ENCODE measurements at regions not wholly inside any gene's neighbourhood (a gene's known extent, or its start where the extent isn't known, plus 50 kb on each side); places are given as distances from the start of the nearest gene placed in this dataset.

- no peak for TF ChIP-seq REST (IDR thresholded peaks at IDR 0.05; ENCODE audit: insufficient read depth in 1 of 2, low read depth in 2 of 2, low read length in 2 of 2)
- TF ChIP-seq TAF1 (IDR thresholded peaks at IDR 0.05; ENCODE audit: borderline replicate concordance, insufficient read depth, low read length), result no peak
- no peak for TF ChIP-seq SIN3A (IDR thresholded peaks at IDR 0.05; ENCODE audit: borderline replicate concordance, insufficient read depth, low read length)
- TF ChIP-seq FOXP2 (optimal IDR thresholded peaks at IDR 0.05; ENCODE audit: borderline replicate concordance, extremely low read depth, extremely low read length, insufficient read depth), result no peak
- TF ChIP-seq POLR2AphosphoS5 (IDR thresholded peaks at IDR 0.05; ENCODE audit: low read depth, low read length), result no peak
These were observed 971.1 kb upstream of the HS3ST1 start for GRCh38 chr4:12399781-12400180.

- TF ChIP-seq TAF1 (IDR thresholded peaks at IDR 0.05; ENCODE audit: borderline replicate concordance, insufficient read depth, low read length) (no peak), FOXP2 (optimal IDR thresholded peaks at IDR 0.05; ENCODE audit: borderline replicate concordance, extremely low read depth, extremely low read length, insufficient read depth) (no peak), REST (IDR thresholded peaks at IDR 0.05; ENCODE audit: insufficient read depth in 1 of 2, low read depth in 2 of 2, low read length in 2 of 2) (no peak), POLR2AphosphoS5 (IDR thresholded peaks at IDR 0.05; ENCODE audit: low read depth, low read length) (no peak)
These were observed 965.1 kb upstream of the HS3ST1 start for GRCh38 chr4:12393631-12394262.

GRCh38 chr4:12389604-12390003 is 960.9 kb upstream of the HS3ST1 start:
- TF ChIP-seq REST (IDR thresholded peaks at IDR 0.05; ENCODE audit: insufficient read depth in 1 of 2, low read depth in 2 of 2, low read length in 2 of 2), result no peak
- no peak for TF ChIP-seq SIN3A (IDR thresholded peaks at IDR 0.05; ENCODE audit: borderline replicate concordance, insufficient read depth, low read length)
- no peak for TF ChIP-seq TAF1 (IDR thresholded peaks at IDR 0.05; ENCODE audit: borderline replicate concordance, insufficient read depth, low read length)
- no peak for TF ChIP-seq POLR2AphosphoS5 (IDR thresholded peaks at IDR 0.05; ENCODE audit: low read depth, low read length)
- no peak for TF ChIP-seq FOXP2 (optimal IDR thresholded peaks at IDR 0.05; ENCODE audit: borderline replicate concordance, extremely low read depth, extremely low read length, insufficient read depth)

- TF ChIP-seq TAF1 (IDR thresholded peaks at IDR 0.05; ENCODE audit: borderline replicate concordance, insufficient read depth, low read length) (no peak), POLR2AphosphoS5 (IDR thresholded peaks at IDR 0.05; ENCODE audit: low read depth, low read length) (no peak), REST (IDR thresholded peaks at IDR 0.05; ENCODE audit: insufficient read depth in 1 of 2, low read depth in 2 of 2, low read length in 2 of 2) (no peak), FOXP2 (optimal IDR thresholded peaks at IDR 0.05; ENCODE audit: borderline replicate concordance, extremely low read depth, extremely low read length, insufficient read depth) (no peak), SIN3A (IDR thresholded peaks at IDR 0.05; ENCODE audit: borderline replicate concordance, insufficient read depth, low read length) (no peak)
These were observed 953.9 kb upstream of the HS3ST1 start for GRCh38 chr4:12382567-12382966.

- TF ChIP-seq SIN3A (IDR thresholded peaks at IDR 0.05; ENCODE audit: borderline replicate concordance, insufficient read depth, low read length), result no peak
- TF ChIP-seq POLR2AphosphoS5 (IDR thresholded peaks at IDR 0.05; ENCODE audit: low read depth, low read length), result no peak
- TF ChIP-seq TAF1 (IDR thresholded peaks at IDR 0.05; ENCODE audit: borderline replicate concordance, insufficient read depth, low read length), result no peak
- TF ChIP-seq FOXP2 (optimal IDR thresholded peaks at IDR 0.05; ENCODE audit: borderline replicate concordance, extremely low read depth, extremely low read length, insufficient read depth), result no peak
- TF ChIP-seq REST (IDR thresholded peaks at IDR 0.05; ENCODE audit: insufficient read depth in 1 of 2, low read depth in 2 of 2, low read length in 2 of 2), result no peak
These were observed 950.5 kb upstream of the HS3ST1 start for GRCh38 chr4:12379191-12379590.
